GM12878 (cell line): ENCODE measurements at regions not wholly inside any gene's neighbourhood (a gene's known extent, or its start where the extent isn't known, plus 50 kb on each side); places are given as distances from the start of the nearest gene placed in this dataset.

Source experiments
- ATAC-seq: fragments of 200-7000 bp; cut with Tn5 transposase; 3 replicates; pipeline ENCODE4 v1.9.1; 2020; ENCODE audit warnings: mild to moderate bottlenecking, moderate library complexity
- BruUV-seq: library from RNA; stranded (reverse); fragments of 400-500 nt; replicated peaks from 2 replicates; lab custom pipeline; 2021; lab: Mats Ljungman, UMichigan
- CTCF ChIA-PET: fragments of 300-600 bp; sonication (Branson Sonifier 250); formaldehyde crosslinking; extraction: SDS; loops from one replicate; lab custom pipeline; 2021; ENCODE audit warnings: inconsistent platforms; lab: Yijun Ruan, JAX
- POLR2A ChIA-PET: fragments of 350-600 bp; formaldehyde crosslinking; extraction: SDS; loops from one replicate; lab custom pipeline; 2021; ENCODE audit warnings: inconsistent platforms; lab: Charles Lee
- RAD21 ChIA-PET: fragments of 300-600 bp; sonication (Branson Sonifier 250); formaldehyde crosslinking; loops from one replicate; lab custom pipeline; 2023; ENCODE audit warnings: antibody characterized with exemption; ENCODE audit not compliant: unreplicated experiment; lab: Charles Lee
- SMC1A ChIA-PET: fragments of 300-600 bp; sonication (Branson Sonifier 250); formaldehyde crosslinking; loops from one replicate; lab custom pipeline; 2023; ENCODE audit not compliant: unreplicated experiment, uncharacterized antibody; lab: Charles Lee
- DNase-seq: peaks from one replicate; pipeline ENCODE4 v3.0.0-alpha.2; 2011; ENCODE audit warnings: low read depth, low spot score
- FAIRE-seq: peaks from 3 replicates; lab custom pipeline; 2011; peaks lifted over from hg19 to GRCh38; lab: Jason Lieb, UNC
- H2AFZ ChIP-seq: 2 replicates; pipeline ENCODE4 v1.6.0; 2011; ENCODE audit warnings: low read depth, low read length, control low read depth; ENCODE audit not compliant: control insufficient read depth
- H3K27ac ChIP-seq: 2 replicates; pipeline ENCODE4 v1.5.1; 2011; ENCODE audit warnings: control low read depth; ENCODE audit not compliant: control insufficient read depth, insufficient read depth
- H3K27me3 ChIP-seq, 2 experiments: replicated peaks in 1 of 2; 2 replicates each; pipeline versions ENCODE4 v1.6.0 to v1.6.1; 2011; ENCODE audit warnings: low read length in 1 of 2; ENCODE audit not compliant: control insufficient read depth in 2 of 2, insufficient read depth in 2 of 2
- H3K36me3 ChIP-seq, 2 experiments: 2 replicates each; pipeline ENCODE4 v1.5.1; 2011; ENCODE audit warnings: low read length in 1 of 2; ENCODE audit not compliant: control insufficient read depth in 2 of 2, insufficient read depth in 2 of 2
- H3K4me1 ChIP-seq: 2 replicates; pipeline ENCODE4 v1.6.1; 2011; ENCODE audit warnings: mild to moderate bottlenecking, low read length, moderate library complexity, mixed read lengths; ENCODE audit not compliant: control insufficient read depth, insufficient read depth
- H3K4me2 ChIP-seq: 2 replicates; pipeline ENCODE4 v1.6.0; 2011; ENCODE audit warnings: control low read depth; ENCODE audit not compliant: control insufficient read depth, insufficient read depth
- H3K4me3 ChIP-seq: fragments of 200-600 bp; sonication (generic); 2 replicates; pipeline ENCODE4 v1.5.1; 2016
- H3K79me2 ChIP-seq: 2 replicates; pipeline ENCODE4 v1.6.0; 2011; ENCODE audit warnings: low read length; ENCODE audit not compliant: control insufficient read depth, insufficient read depth
- H3K9ac ChIP-seq: 2 replicates; pipeline ENCODE4 v1.8.0; 2011; ENCODE audit warnings: low read length, control low read depth, mixed read lengths; ENCODE audit not compliant: control insufficient read depth, insufficient read depth
- H3K9me3 ChIP-seq: replicated peaks from 3 replicates; pipeline ENCODE4 v1.5.1; 2011; ENCODE audit warnings: mild to moderate bottlenecking, low read length; ENCODE audit not compliant: control insufficient read depth, insufficient read depth
- H4K20me1 ChIP-seq: 2 replicates; pipeline ENCODE4 v1.6.0; 2011; ENCODE audit not compliant: control insufficient read depth, insufficient read depth
- ASH2L ChIP-seq: fragments of 300-600, 200-600 bp; sonication (generic); IDR thresholded peaks from 2 replicates; pipeline ENCODE4 v1.6.1; 2017; ENCODE audit warnings: low read depth, mild to moderate bottlenecking, borderline replicate concordance
- CHD4 ChIP-seq: fragments of 200-600 bp; sonication (generic); IDR thresholded peaks from 2 replicates; pipeline ENCODE4 v1.6.1; 2016; ENCODE audit warnings: mild to moderate bottlenecking
- LARP7 ChIP-seq: fragments of 450-650 bp; IDR thresholded peaks from 2 replicates; pipeline ENCODE4 v1.6.1; 2017; ENCODE audit warnings: mild to moderate bottlenecking
- MEF2B ChIP-seq: fragments of 450-650 bp; IDR thresholded peaks from 2 replicates; pipeline ENCODE4 v1.6.1; 2018; ENCODE audit warnings: mild to moderate bottlenecking, moderate library complexity; ENCODE audit not compliant: partially characterized antibody, poor library complexity, severe bottlenecking
- NR2C1 ChIP-seq: fragments of 450-650 bp; IDR thresholded peaks from 2 replicates; pipeline ENCODE4 v1.6.1; 2017; ENCODE audit warnings: antibody characterized with exemption, mild to moderate bottlenecking, moderate library complexity
- PKNOX1 ChIP-seq: fragments of 450-650 bp; IDR thresholded peaks from 2 replicates; pipeline ENCODE4 v1.6.1; 2016; ENCODE audit warnings: mild to moderate bottlenecking
- POLR2A ChIP-seq: IDR thresholded peaks from 2 replicates; pipeline ENCODE4 v1.6.1; 2011; ENCODE audit warnings: low read depth, mild to moderate bottlenecking, low read length
- RAD21 ChIP-seq: IDR thresholded peaks from 2 replicates; pipeline ENCODE4 v1.6.1; 2011; ENCODE audit warnings: mild to moderate bottlenecking, low read depth, low read length, moderate library complexity; ENCODE audit not compliant: insufficient read depth
- RELA ChIP-seq: fragments of 450-650 bp; IDR thresholded peaks from 2 replicates; pipeline ENCODE4 v1.8.0; 2014; ENCODE audit warnings: borderline replicate concordance; ENCODE audit not compliant: partially characterized antibody
- TCF3 ChIP-seq: IDR thresholded peaks from 2 replicates; pipeline ENCODE4 v1.6.1; 2012; ENCODE audit warnings: low read depth, mild to moderate bottlenecking, low read length, borderline replicate concordance; ENCODE audit not compliant: insufficient read depth
- ZBTB40 ChIP-seq: fragments of 450-650 bp; IDR thresholded peaks from 2 replicates; pipeline ENCODE4 v1.6.1; 2016; ENCODE audit warnings: mild to moderate bottlenecking, moderate library complexity, borderline replicate concordance
- WGBS: methylation state at CpG from one replicate; pipeline ENCODE4 v1.1.6; 2016; ENCODE audit warnings: low lambda C conversion rate; ENCODE audit not compliant: insufficient replicate concordance, insufficient coverage; ENCODE audit errors: missing lambda C conversion rate; 5-methylcytosine and 5-hydroxymethylcytosine counted together
- in situ Hi-C: fragments of 300-500 bp; cut with MboI; formaldehyde crosslinking; loops from 9 replicates; pipeline ENCODE4 v1.14.3; 2018; ENCODE audit warnings: mixed read lengths
- intact Hi-C: fragments of 100-400 bp; cut with micrococcal nuclease; formaldehyde crosslinking; loops from one replicate; pipeline ENCODE4 v1.14.2; 2022; ENCODE audit not compliant: unreplicated experiment

- no peaks in the 10 kb centered on the region for H3K27me3 ChIP-seq
- no peak overlapping the region for H3K9ac ChIP-seq
- H3K79me2 ChIP-seq: no peaks in the 10 kb centered on the region
- WGBS: 10% methylated on average over 4 of the region's 4 CpGs
- CTCF ChIA-PET: no interaction called here
- H3K4me1 ChIP-seq: no peaks in the 10 kb centered on the region
- ATAC-seq: no peak
- H2AFZ ChIP-seq: no peak overlapping the region
- FAIRE-seq: no peak
- no peak overlapping the region for H3K4me2 ChIP-seq
- no peaks in the 10 kb centered on the region for H3K36me3 ChIP-seq
- in situ Hi-C loops: no loop called here
- no peaks in the 10 kb centered on the region for H4K20me1 ChIP-seq
- no peak overlapping the region for H3K27ac ChIP-seq
- H3K4me3 ChIP-seq: no peak overlapping the region
- BruUV-seq: no TSS peak
- SMC1A ChIA-PET: interaction anchor here (0.7 to 1.0 kb wide), 2 partner anchors 10 to 55 kb away, joined by 3 read pairs; no protein-coding TSS in a partner anchor
- POLR2A ChIA-PET: no interaction called here
- TF ChIP-seq LARP7 (no peak), TCF3 (no peak), RELA (no peak), POLR2A (no peak)
- TF ChIP-seq, all 136 proteins: peak for 0
- intact Hi-C loops: no loop called here
- RAD21 ChIA-PET: interaction anchor here (1.1 kb wide), 1 partner anchor 58 kb away, joined by 3 read pairs; no protein-coding TSS in a partner anchor
- no peak for DNase-seq
- no peaks in the 10 kb centered on the region; the same call in 2 of the 3 replicates for H3K9me3 ChIP-seq
These were observed 855.6 kb downstream of the EFNB2 start for GRCh38 chr13:105679838-105680237.

GRCh38 chr13:105678072-105678471 is 857.4 kb downstream of the EFNB2 start:
- no peaks in the 10 kb centered on the region for H3K79me2 ChIP-seq
- H3K9me3 ChIP-seq: no peaks in the 10 kb centered on the region; the same call in 2 of the 3 replicates
- no peak overlapping the region for H3K27ac ChIP-seq
- in situ Hi-C loops: no loop called here
- DNase-seq (no peak), FAIRE-seq (no peak), ATAC-seq (peak; percentile 84)
- H4K20me1 ChIP-seq: no peaks in the 10 kb centered on the region
- H3K4me1 ChIP-seq: no peaks in the 10 kb centered on the region
- ChIA-PET RAD21 (no interaction called here), CTCF (interaction anchor here (1.0 kb wide), 1 partner anchor 8 kb away, joined by 3 read pairs; no protein-coding TSS in a partner anchor), SMC1A (interaction anchor here (0.8 to 1.0 kb wide), 2 partner anchors 13 to 133 kb away, joined by 3 read pairs; no protein-coding TSS in a partner anchor), POLR2A (no interaction called here)
- no peaks in the 10 kb centered on the region for H3K36me3 ChIP-seq
- WGBS: 0% methylated on average over 1 of the region's 1 CpG
- BruUV-seq: no TSS peak
- H2AFZ ChIP-seq: no peak overlapping the region
- H3K27me3 ChIP-seq: no peaks in the 10 kb centered on the region
- TF ChIP-seq PKNOX1 (no peak), ZBTB40 (no peak), MEF2B (no peak), ASH2L (no peak), CHD4 (no peak), NR2C1 (no peak), RAD21 (no peak)
- H3K4me2 ChIP-seq: no peak overlapping the region
- no peak overlapping the region for H3K9ac ChIP-seq
- intact Hi-C loops: no loop called here
- H3K4me3 ChIP-seq: no peak overlapping the region
